ENCODE measurements at regions not wholly inside any gene's neighbourhood (a gene's known extent, or its start where the extent isn't known, plus 50 kb on each side); places are given as distances from the start of the nearest gene placed in this dataset.
"Not testable (repeated sequence)": the region's sequence is repeated elsewhere in the genome, so short reads cannot be mapped to it uniquely, and the experiment has no call there.

- not testable (repeated sequence) for DNase-seq (ENCODE audit: low read depth)
Measured at GRCh38 chr10:100638969-100639368, 103.2 kb downstream of the HIF1AN start.

- no peak for DNase-seq (ENCODE audit: low read depth)
Measured at GRCh38 chr10:100642295-100642994, 102.9 kb upstream of the PAX2 start.

GRCh38 chr10:100645091-100645490 lies 100.3 kb upstream of the PAX2 start:
- DNase-seq (ENCODE audit: low read depth): no peak

- no peak for DNase-seq (ENCODE audit: low read depth)
Measured at GRCh38 chr10:100645613-100646392, 99.6 kb upstream of the PAX2 start.

GRCh38 chr10:100647928-100648327 lies 97.5 kb upstream of the PAX2 start:
- DNase-seq (ENCODE audit: low read depth): no peak

GRCh38 chr10:100650693-100651092 lies 94.7 kb upstream of the PAX2 start:
- no peak for DNase-seq (ENCODE audit: low read depth)

GRCh38 chr10:100651099-100651498 lies 94.3 kb upstream of the PAX2 start:
- DNase-seq (ENCODE audit: low read depth): not testable (repeated sequence)

- DNase-seq (ENCODE audit: low read depth): no peak
Measured at GRCh38 chr10:100651916-100652315, 93.5 kb upstream of the PAX2 start.

- no peak for DNase-seq (ENCODE audit: low read depth)
Measured at GRCh38 chr10:100652406-100653135, 92.8 kb upstream of the PAX2 start.

GRCh38 chr10:100653238-100653956 lies 92.0 kb upstream of the PAX2 start:
- no peak for DNase-seq (ENCODE audit: low read depth)

GRCh38 chr10:100653957-100654781 lies 91.2 kb upstream of the PAX2 start:
- no peak for DNase-seq (ENCODE audit: low read depth)

GRCh38 chr10:100654782-100655325 lies 90.5 kb upstream of the PAX2 start:
- no peak for DNase-seq (ENCODE audit: low read depth)

GRCh38 chr10:100655326-100655759 lies 90.0 kb upstream of the PAX2 start:
- no peak for DNase-seq (ENCODE audit: low read depth)

- no peak for DNase-seq (ENCODE audit: low read depth)
Measured at GRCh38 chr10:100655760-100656421, 89.5 kb upstream of the PAX2 start.

GRCh38 chr10:100656454-100656853 lies 88.9 kb upstream of the PAX2 start:
- DNase-seq (ENCODE audit: low read depth): no peak

- no peak for DNase-seq (ENCODE audit: low read depth)
Measured at GRCh38 chr10:100658269-100658668, 87.1 kb upstream of the PAX2 start.

- DNase-seq (ENCODE audit: low read depth): no peak
Measured at GRCh38 chr10:100659361-100660098, 85.9 kb upstream of the PAX2 start.

GRCh38 chr10:100660365-100660764 lies 85.0 kb upstream of the PAX2 start:
- DNase-seq (ENCODE audit: low read depth): no peak

- no peak for DNase-seq (ENCODE audit: low read depth)
Measured at GRCh38 chr10:100660945-100661344, 84.4 kb upstream of the PAX2 start.

- DNase-seq (ENCODE audit: low read depth): no peak
Measured at GRCh38 chr10:100661520-100661919, 83.9 kb upstream of the PAX2 start.

Data from activated gamma-delta T cell treated with anti-CD3 and anti-CD28 coated beads, Interleukin-2, amount 50 U/mL, for 16 hours (primary cell).